ENCODE measurements at regions not wholly inside any gene's neighbourhood (a gene's known extent, or its start where the extent isn't known, plus 50 kb on each side); places are given as distances from the start of the nearest gene placed in this dataset.

DNA sequence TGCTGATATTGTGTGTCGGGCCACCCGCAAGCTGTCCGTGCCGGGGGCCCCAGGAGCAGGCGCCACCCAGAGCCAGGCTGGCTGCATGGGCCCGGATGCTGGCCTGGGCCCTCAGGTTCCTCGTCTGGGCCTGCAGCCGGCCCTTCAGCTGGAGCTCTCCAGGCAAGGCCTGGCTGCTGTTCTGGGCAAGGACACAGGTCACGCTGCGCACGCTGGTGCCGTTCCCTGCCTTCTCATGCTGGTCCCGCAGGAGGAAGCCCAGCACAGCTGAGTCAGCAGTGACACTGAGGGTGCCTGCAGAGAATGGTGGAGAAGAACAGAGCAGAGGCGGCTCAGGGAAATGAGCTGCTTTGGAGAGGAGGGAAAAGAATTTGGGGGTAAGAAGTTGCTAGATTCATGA is 79.9 kb downstream of the RMI2 start:
- Mint-ChIP-seq H3K36me3 (ENCODE audit: low read depth) (no peaks in the 10 kb centered on the region), H3K27ac (no peak overlapping the region), H3K27me3 (no peaks in the 10 kb centered on the region), H3K4me1 (no peaks in the 10 kb centered on the region), H3K9me3 (no peaks in the 10 kb centered on the region), H3K4me3 (no peak overlapping the region)
- ATAC-seq (replicated peaks) = no peak

DNA sequence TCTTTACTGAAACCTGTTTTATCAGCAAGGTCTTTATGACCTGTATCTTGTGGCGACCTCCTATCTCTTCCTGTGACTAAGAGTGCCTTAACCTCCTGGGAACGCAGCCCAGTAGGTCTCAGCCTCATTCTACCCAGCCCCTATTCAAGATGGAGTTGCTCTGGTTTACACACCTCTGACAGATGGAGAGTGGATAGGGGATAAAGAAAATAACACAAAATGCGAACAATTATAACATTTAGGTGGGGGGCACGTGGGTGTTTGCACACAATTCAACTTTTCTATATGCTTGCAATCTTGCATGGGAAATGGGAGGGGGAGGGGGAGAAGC is 83.3 kb downstream of the RMI2 start:
- no peaks in the 10 kb centered on the region for H3K4me1 Mint-ChIP-seq
- H3K27ac Mint-ChIP-seq = no peak overlapping the region
- H3K36me3 Mint-ChIP-seq (ENCODE audit: low read depth) = no peaks in the 10 kb centered on the region
- no peak for ATAC-seq (replicated peaks)
- H3K9me3 Mint-ChIP-seq = no peaks in the 10 kb centered on the region
- no peaks in the 10 kb centered on the region for H3K27me3 Mint-ChIP-seq
- no peak overlapping the region for H3K4me3 Mint-ChIP-seq

DNA sequence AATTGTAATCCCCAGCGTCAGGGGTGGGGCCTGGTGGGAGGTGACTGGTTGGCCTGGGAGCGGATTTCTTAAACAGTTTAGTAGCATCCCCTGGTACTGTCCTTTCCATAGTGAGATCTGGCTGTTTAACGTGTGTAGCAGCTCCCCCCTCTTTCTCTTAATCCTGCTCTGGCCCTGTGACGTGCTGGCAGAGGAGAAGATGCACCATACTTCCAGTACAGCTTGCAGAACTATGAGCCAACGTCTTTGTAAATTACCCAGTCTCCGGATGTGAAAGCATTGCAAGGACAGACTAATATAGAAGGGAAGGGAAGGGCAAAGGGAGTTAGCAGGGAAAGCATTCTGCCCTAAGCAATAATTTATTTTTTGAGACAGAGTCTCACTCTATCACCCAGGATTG is 83.9 kb downstream of the RMI2 start:
- no peak for ATAC-seq (replicated peaks)
- no peaks in the 10 kb centered on the region for H3K27me3 Mint-ChIP-seq
- H3K4me3 Mint-ChIP-seq = no peak overlapping the region
- H3K36me3 Mint-ChIP-seq (ENCODE audit: low read depth) = no peaks in the 10 kb centered on the region
- no peaks in the 10 kb centered on the region for H3K4me1 Mint-ChIP-seq
- H3K9me3 Mint-ChIP-seq = no peaks in the 10 kb centered on the region
- no peak overlapping the region for H3K27ac Mint-ChIP-seq

DNA sequence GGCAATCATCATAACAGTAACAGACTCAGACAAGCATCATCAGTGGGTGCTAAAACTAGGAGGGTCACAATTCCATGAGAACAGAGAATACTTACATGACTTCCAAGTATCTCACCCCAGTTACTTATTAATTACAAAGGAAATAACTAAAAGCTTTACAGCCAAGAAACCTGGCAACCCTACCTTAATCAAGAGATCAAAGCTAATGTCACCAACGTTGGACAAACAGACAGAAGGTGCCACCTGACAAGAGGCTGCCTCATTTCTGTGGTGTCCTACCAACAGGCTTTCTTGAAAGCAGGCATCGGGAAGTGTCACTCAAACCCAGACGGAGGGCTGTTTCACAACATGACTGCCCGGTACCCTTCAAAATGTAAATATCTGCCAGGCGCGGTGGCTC is 84.6 kb downstream of the RMI2 start:
- Mint-ChIP-seq H3K27me3 (no peaks in the 10 kb centered on the region), H3K4me3 (no peak overlapping the region), H3K27ac (no peak overlapping the region), H3K4me1 (no peaks in the 10 kb centered on the region), H3K36me3 (ENCODE audit: low read depth) (no peaks in the 10 kb centered on the region), H3K9me3 (no peaks in the 10 kb centered on the region)
- ATAC-seq (replicated peaks) = no peak

DNA sequence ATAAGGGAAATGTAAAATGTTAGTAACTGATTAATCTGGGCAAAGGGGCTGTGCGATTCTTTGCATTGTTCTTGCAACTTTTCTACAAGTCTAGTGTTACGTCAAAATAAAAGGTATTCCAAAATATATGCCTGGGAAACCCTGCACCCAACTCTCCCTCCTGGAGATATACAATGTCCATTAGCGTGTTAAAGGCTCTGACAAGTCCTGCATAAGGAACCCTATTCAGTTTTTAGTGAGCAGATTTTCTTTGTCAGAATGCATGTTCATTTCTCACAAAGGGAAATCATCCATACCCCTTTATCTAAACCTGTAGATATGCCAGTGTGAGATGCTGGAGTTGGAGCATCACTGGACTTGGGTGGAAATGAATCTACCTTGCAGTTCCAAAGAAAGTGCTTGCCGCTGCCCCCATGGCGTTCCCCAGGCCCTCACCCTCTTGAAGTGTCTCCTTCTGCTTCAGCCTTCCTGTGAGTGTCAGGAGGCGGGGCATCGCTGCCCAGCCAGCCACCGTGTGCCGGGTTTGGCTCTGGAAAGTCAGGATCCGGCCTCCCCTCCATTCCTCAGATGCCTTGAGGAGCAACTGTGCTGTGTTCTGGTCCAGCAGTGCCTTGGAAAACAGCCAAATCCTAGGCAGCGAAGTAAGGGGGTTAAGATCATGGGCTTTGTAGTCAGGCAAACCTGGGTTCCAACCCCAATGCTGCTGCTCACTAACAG is 85.5 kb downstream of the RMI2 start:
- no peaks in the 10 kb centered on the region for H3K9me3 Mint-ChIP-seq
- H3K36me3 Mint-ChIP-seq (ENCODE audit: low read depth) = no peaks in the 10 kb centered on the region
- H3K4me1 Mint-ChIP-seq = no peaks in the 10 kb centered on the region
- no peak overlapping the region for H3K27ac Mint-ChIP-seq
- ATAC-seq (replicated peaks) = no peak
- no peak overlapping the region for H3K4me3 Mint-ChIP-seq
- H3K27me3 Mint-ChIP-seq = peaks cover 2% of the 10 kb centered on the region

DNA sequence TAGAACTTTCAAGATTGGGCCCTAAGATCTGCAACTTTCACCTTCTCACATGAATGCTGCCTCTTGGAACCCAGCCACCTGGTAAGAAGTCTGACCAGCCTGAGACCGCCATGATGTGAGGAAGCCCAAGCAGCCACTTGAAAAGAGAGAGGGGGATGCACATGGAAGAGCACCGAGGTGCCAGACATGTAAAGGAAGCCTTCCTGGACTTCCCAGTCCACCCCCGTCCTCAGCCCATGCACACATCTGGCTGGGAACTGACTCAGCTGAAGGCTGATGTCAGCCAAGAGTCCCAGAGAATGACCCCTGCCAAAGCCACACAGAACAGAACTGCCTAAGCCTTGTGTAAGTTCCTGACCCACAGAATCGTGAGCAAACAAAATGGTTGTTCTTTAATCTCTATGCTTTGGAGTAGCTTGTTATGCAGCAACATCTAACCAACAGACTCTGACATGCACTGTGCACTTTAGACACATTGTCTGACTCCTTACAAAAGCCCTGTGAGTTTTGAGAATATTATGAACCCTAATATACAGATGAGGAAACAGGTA is 86.7 kb downstream of the RMI2 start:
- no peak overlapping the region for H3K27ac Mint-ChIP-seq
- H3K4me1 Mint-ChIP-seq = no peaks in the 10 kb centered on the region
- no peak overlapping the region for H3K4me3 Mint-ChIP-seq
- H3K27me3 Mint-ChIP-seq = peaks cover 5% of the 10 kb centered on the region
- no peaks in the 10 kb centered on the region for H3K36me3 Mint-ChIP-seq (ENCODE audit: low read depth)
- ATAC-seq (replicated peaks) = no peak
- H3K9me3 Mint-ChIP-seq = no peaks in the 10 kb centered on the region

DNA sequence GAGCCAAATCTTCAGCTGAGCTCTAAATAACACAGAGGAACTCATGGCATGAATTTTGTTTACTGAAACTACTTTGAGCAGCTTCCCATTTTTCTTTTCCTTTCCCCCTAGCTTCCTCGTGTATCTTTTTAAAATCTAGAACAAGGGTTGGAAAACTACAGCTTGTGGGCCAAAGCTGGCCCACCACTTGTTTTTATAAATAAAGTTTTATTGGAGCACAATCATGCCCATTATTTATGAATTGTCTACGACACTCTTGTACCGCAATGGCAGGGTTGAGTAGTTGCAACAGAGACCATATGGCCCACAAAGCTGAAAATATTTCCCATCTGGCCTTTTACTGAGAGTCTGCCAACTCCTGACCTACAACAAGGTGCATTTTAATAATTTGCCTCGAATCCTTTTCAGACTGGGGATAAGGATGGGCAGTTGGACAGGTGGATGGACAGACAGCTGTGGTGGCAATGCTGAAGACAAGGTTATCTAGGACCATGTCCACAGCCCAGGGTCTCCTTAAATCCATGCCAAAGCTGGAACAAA is 87.7 kb downstream of the RMI2 start:
- H3K4me1 Mint-ChIP-seq = no peaks in the 10 kb centered on the region
- ATAC-seq (replicated peaks) = no peak
- no peak overlapping the region for H3K27ac Mint-ChIP-seq
- H3K9me3 Mint-ChIP-seq = no peaks in the 10 kb centered on the region
- peaks cover 5% of the 10 kb centered on the region for H3K27me3 Mint-ChIP-seq
- no peaks in the 10 kb centered on the region for H3K36me3 Mint-ChIP-seq (ENCODE audit: low read depth)
- H3K4me3 Mint-ChIP-seq = no peak overlapping the region

DNA sequence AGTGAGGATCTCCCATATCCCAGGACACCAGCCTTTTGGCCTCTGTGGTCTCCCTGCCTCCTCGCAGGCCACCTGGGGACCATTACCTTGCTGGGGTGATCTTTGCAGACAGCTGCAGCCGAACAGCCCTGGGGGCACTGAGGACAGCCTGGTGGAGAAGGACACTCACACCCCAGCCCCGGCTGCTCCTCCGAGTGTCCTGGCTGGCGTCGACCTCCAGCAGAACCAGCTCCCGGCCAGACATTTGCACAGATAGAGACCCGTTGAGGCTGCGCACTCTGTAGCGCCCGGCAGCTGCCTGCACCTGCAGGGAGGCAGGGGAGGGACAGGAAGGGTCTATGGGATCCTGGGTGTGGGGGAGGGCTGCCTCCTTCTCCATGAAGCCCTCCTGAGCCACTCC is 90.3 kb downstream of the RMI2 start:
- ATAC-seq (replicated peaks) = no peak
- Mint-ChIP-seq H3K9me3 (no peaks in the 10 kb centered on the region), H3K4me3 (no peak overlapping the region), H3K27me3 (peaks cover 5% of the 10 kb centered on the region), H3K27ac (no peak overlapping the region), H3K4me1 (no peaks in the 10 kb centered on the region), H3K36me3 (ENCODE audit: low read depth) (no peaks in the 10 kb centered on the region)

DNA sequence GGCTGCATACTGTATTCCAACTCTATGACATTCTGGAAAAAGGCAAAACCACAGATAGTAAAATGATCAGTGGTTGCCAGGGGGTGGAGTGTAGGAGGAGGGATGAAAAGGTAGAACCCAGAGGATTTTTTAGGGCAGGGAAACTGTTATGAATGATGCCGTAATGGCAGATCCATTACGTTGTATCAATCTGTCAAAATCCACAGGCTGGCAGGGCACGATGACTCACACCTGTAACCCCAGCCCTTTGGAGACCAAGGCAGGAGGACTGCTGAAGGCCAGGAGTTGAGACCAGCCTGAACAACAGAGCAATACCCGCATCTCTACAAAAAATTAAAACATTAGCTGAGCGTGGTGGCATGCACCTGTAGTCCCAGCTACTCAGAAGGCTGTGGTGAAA is 91.8 kb downstream of the RMI2 start:
- H3K27ac Mint-ChIP-seq = no peak overlapping the region
- H3K36me3 Mint-ChIP-seq (ENCODE audit: low read depth) = no peaks in the 10 kb centered on the region
- H3K4me3 Mint-ChIP-seq = no peak overlapping the region
- ATAC-seq (replicated peaks) = no peak
- no peaks in the 10 kb centered on the region for H3K9me3 Mint-ChIP-seq
- H3K27me3 Mint-ChIP-seq = peaks cover 5% of the 10 kb centered on the region
- H3K4me1 Mint-ChIP-seq = no peaks in the 10 kb centered on the region

DNA sequence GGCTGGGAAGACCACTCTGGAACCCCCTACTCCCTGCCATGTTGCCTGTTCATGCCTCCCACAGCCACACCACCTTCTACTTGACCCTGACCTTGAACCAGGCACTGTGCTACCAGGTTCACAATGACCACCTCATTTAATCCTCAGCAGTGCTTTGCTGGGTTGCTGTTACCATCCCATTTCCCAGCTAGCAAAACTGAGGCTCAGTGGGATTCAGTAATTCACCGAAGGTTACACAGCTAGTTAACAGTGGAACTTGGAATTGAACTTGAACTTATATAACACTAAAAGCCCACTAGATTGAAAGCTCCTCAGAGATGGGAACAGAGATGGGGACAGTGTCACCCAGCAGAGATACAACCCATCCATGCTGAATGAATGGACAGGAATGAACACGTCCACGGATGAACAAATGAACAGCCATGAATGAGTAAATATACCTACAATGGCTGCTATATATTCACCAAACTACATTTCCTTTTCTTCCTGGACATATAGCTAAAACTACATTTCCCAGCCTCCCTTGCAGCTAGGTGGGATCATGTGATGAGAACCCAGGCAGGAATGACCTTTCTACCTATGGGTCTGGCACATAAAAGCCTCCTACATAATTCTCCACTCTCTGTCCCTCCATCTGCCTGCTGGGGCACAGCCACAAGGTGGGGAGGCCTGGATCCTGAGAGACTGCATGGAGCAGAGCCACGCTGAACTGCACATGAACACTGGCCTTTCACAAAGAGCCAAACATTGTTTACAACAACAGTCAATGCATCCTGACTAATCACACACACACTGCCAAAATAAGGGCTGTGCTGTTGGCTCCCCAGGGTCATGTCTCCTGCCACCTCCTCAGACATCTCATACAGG is 94.8 kb downstream of the RMI2 start:
- no peaks in the 10 kb centered on the region for H3K9me3 Mint-ChIP-seq
- no peaks in the 10 kb centered on the region for H3K4me1 Mint-ChIP-seq
- H3K36me3 Mint-ChIP-seq (ENCODE audit: low read depth) = no peaks in the 10 kb centered on the region
- H3K27ac Mint-ChIP-seq = no peak overlapping the region
- no peak for ATAC-seq (replicated peaks)
- peaks cover 5% of the 10 kb centered on the region for H3K27me3 Mint-ChIP-seq
- no peak overlapping the region for H3K4me3 Mint-ChIP-seq

DNA sequence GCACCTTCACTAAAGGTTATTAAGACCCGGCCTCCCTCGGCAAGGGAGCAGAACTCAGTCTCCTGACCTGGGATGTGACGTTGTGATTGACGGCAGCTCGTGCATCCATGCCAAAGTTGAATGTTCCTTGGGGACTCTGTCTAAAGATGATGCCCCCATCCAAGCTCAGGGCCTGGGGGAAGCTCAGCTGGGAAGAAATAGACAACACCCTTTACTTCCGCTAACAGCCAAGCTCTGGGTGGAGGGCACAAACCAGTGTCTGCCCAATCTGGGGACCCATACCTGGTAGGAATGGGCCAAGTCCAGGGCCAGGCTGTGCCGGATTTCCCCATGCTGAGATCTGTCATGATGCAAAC is 95.4 kb downstream of the RMI2 start:
- no peaks in the 10 kb centered on the region for H3K36me3 Mint-ChIP-seq (ENCODE audit: low read depth)
- no peaks in the 10 kb centered on the region for H3K4me1 Mint-ChIP-seq
- ATAC-seq (replicated peaks) = no peak
- H3K4me3 Mint-ChIP-seq = no peak overlapping the region
- no peaks in the 10 kb centered on the region for H3K9me3 Mint-ChIP-seq
- H3K27ac Mint-ChIP-seq = no peak overlapping the region
- H3K27me3 Mint-ChIP-seq = peaks cover 5% of the 10 kb centered on the region

DNA sequence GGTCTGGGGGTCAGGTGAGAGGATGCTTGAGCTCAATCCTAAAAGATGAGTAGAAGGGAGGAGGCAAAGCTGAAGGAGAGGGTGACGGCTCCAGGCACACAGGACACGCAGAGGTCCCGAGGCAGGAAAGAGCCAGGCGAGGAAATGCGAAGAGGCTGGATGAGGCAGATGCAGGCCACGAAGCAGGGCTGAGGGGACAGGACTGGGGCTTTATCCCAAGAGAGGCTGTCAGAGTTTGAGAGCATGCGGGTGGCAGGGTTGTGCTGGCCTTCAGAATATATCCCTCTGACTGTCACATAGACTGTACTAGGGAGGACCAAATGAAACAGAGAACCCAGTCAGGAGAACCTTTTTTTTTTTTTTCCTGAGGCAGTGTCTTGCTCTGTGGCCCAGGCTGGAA is 100.2 kb downstream of the RMI2 start:
- H3K4me3 Mint-ChIP-seq = no peak overlapping the region
- no peaks in the 10 kb centered on the region for H3K9me3 Mint-ChIP-seq
- ATAC-seq (replicated peaks) = no peak
- H3K4me1 Mint-ChIP-seq = no peaks in the 10 kb centered on the region
- H3K27ac Mint-ChIP-seq = no peak overlapping the region
- H3K36me3 Mint-ChIP-seq (ENCODE audit: low read depth) = no peaks in the 10 kb centered on the region
- no peaks in the 10 kb centered on the region for H3K27me3 Mint-ChIP-seq

DNA sequence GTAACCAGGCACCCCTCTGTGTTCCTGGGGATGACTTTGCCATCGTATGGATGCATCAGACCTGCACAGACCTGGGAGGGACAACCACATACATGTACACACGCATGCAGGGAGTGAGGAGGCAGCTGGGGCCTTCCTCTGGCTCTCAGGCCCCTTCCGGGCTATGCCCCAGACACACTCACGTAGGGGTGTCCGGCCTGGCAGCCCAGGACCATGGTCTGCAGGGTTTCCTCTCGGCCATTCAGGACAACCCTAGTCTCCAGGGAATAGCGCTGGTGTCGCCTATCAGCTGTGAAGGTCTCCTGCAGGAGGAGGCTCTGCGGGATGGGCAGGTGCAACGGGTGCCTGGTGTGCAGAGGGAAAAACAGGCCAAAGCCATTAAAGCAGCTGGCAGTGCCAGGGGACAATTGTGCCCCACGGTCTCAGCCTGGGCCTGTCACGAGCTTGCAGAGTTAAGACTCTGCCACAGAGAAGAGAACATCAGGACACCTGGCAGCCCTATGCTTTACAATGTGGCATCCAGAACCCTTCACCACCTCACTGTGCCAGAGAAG is 101.4 kb downstream of the RMI2 start:
- Mint-ChIP-seq H3K9me3 (no peaks in the 10 kb centered on the region), H3K4me3 (no peak overlapping the region), H3K27ac (no peak overlapping the region), H3K36me3 (ENCODE audit: low read depth) (no peaks in the 10 kb centered on the region), H3K27me3 (no peaks in the 10 kb centered on the region), H3K4me1 (no peaks in the 10 kb centered on the region)
- ATAC-seq (replicated peaks) = no peak

DNA sequence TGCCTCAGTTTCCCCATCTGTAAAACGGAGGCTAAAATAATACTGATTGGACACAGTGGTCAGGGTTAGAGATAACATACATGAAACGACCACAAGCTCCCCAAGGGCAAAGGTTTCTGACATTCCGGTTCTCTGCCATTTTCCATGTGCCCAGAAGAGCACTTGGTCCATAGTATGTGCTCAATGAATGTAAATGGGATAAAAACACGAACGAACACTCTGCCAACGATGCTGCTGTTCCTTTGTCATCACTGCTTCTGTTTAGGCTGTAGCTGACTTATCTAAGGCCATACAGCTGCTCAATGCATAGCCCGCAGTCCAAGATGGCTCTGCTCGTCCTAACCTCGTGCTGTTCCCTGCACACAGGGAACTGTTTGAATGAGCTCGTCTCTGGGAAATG is 102.0 kb downstream of the RMI2 start:
- Mint-ChIP-seq H3K27ac (no peak overlapping the region), H3K27me3 (no peaks in the 10 kb centered on the region), H3K4me1 (no peaks in the 10 kb centered on the region), H3K9me3 (no peaks in the 10 kb centered on the region), H3K4me3 (no peak overlapping the region), H3K36me3 (ENCODE audit: low read depth) (no peaks in the 10 kb centered on the region)
- ATAC-seq (replicated peaks) = no peak

DNA sequence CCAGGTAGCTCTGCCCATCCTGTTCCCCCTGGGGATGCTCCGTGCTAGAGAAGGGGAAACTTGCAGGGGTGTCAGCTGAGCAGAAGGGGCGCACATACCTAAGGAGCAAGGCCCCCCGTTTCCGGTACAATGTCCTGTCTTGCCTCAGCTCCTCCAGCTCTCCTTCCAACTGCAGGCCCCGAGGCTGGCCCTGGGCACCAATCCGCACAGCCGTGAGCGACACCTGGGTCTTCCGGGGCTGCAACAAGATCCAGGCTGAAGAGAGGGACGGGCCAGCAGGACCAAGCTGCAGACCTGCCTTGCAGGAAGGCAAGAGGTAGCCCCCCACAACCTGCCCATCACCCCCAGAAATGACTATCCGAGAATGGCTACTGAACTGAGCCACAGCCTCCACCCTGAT is 102.6 kb downstream of the RMI2 start:
- Mint-ChIP-seq H3K36me3 (ENCODE audit: low read depth) (no peaks in the 10 kb centered on the region), H3K9me3 (no peaks in the 10 kb centered on the region), H3K27me3 (no peaks in the 10 kb centered on the region), H3K27ac (no peak overlapping the region), H3K4me1 (no peaks in the 10 kb centered on the region), H3K4me3 (no peak overlapping the region)
- ATAC-seq (replicated peaks) = no peak

All from activated T-helper 17 cell treated with anti-CD3 and anti-CD28 coated beads, Interleukin-2, amount 50 U/mL, for 72 hours (primary cell).